GM12875 (cell line): ENCODE measurements at regions not wholly inside any gene's neighbourhood (a gene's known extent, or its start where the extent isn't known, plus 50 kb on each side); places are given as distances from the start of the nearest gene placed in this dataset.

Experiments used
- H3K4me3 ChIP-seq: one replicate; pipeline ENCODE4 v1.5.1; 2011; ENCODE audit warnings: low read depth, low read length, control low read depth
- CTCF ChIP-seq: IDR thresholded peaks from 2 replicates; pipeline ENCODE4 v1.5.1; 2011; ENCODE audit warnings: low read depth, mild to moderate bottlenecking, control low read depth, inconsistent platforms, low read length, moderate library complexity, borderline replicate concordance; ENCODE audit not compliant: insufficient read depth

DNA sequence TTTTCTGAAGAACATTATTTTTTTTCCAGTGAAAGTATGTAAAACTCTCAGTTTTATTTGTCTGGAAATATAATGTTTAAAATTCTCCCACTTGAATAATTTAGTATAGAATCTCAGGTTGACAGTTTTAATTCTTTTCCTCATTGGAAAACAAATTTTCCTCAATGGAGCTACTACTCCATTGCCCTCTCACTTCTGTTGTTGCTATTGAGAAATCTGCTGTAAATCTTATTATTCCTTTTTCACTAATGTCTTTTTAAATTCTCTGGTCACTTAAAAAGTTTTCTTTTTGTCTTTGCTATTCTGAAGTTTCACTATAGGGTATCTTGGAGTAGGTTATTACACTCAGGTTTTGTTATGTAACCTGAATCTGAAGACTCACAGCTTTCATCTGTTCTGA lies 216.1 kb upstream of the PMFBP1 start:
- no peak overlapping the region for H3K4me3 ChIP-seq
- TF ChIP-seq CTCF = no peak

- TF ChIP-seq CTCF = no peak
Measured at GRCh38 chr16:72384651-72385050, 212.7 kb upstream of the PMFBP1 start.

DNA sequence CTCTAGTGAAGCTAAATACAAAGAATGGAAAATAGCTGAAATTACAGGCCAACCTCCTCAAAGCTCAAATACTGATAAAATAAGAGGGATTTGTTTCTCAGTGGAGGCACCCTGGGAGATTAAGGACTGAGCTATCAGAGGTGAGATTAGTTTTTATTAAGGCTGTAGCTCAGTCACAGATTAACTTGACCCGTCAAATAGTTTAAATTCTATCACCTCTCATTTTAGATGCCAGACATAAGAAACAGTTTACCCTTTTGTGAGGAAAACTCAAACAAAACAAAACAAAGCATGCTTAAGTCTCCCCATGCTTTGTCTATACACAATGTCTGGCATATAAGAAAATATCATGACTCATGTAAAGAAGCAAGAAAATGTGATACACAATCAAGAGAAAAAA lies 208.3 kb upstream of the PMFBP1 start:
- no peak overlapping the region for H3K4me3 ChIP-seq
- no peak for TF ChIP-seq CTCF

More at GRCh38 chr16:72384651-72385050, 212.7 kb upstream of the PMFBP1 start:
- H3K4me3 ChIP-seq = no peak overlapping the region

DNA sequence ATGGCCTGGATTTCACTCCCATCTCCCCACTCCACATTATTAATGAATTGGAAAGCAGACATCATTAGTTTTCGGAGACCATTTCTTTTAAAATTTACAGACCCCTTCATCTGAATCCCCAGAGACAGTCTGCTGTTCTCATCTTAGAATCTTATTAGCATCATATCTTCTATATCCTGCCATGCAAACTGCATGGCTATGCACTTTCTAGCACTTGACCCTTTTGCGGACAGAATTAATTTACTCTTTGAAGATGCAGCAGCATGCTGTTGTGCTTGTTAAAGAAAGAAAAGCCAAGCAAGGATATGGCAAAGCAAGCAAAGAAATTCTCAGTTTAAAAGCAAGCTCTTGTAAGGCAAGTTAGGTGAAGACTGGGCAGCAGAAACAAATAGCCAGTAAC lies 201.2 kb upstream of the PMFBP1 start:
- H3K4me3 ChIP-seq = no peak overlapping the region

DNA sequence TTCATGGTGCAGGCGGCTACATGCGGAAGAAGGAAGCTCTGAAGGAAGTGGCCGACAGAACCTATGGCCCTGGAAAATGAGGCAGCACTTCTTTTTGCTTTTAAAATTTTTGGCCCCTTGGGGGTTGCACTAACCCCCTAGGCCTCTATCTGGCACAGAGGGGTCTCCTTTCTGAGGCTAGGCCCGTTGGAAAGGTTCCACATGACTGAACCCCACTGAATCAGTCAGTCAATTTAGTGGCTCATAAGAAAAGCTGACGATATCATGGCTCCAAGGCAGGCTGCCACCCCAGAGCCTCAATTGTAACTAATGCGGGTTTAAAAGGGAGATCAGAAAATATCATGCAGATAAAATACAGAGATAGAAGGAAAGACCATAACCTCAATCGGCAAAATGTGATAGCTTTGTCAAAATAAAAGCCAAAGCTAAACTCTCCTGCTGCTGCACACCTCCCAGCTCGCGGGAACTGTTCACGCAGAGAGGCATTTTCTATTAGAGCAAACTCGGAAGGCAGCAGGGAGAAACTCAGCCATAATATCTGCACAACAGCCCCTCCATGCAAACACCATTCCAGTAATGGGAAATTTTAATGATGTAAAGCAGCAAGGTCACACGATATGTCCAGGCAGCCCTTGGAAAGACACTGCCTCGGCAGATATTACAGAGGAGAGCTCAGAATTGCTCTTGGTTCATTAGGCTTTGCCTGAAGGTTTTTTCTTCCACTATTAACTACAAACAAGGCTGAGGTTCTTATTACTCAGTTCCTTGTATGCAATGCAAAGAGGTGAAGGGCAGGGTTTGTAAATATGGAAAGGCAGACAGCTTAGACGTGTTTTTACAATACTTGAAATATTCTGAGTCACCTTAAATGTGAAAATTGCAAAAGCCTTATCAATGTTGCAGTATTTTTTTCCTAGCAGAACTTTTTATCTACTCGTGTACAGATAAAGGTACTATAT lies 200.4 kb upstream of the PMFBP1 start:
- no peak overlapping the region for H3K4me3 ChIP-seq

More for the DNA sequence above, 201.2 kb upstream of the PMFBP1 start:
- no peak for TF ChIP-seq CTCF

GRCh38 chr16:72371307-72372086 lies 199.5 kb upstream of the PMFBP1 start:
- no peak for TF ChIP-seq CTCF

More for the DNA sequence above, 200.4 kb upstream of the PMFBP1 start:
- TF ChIP-seq CTCF = no peak

DNA sequence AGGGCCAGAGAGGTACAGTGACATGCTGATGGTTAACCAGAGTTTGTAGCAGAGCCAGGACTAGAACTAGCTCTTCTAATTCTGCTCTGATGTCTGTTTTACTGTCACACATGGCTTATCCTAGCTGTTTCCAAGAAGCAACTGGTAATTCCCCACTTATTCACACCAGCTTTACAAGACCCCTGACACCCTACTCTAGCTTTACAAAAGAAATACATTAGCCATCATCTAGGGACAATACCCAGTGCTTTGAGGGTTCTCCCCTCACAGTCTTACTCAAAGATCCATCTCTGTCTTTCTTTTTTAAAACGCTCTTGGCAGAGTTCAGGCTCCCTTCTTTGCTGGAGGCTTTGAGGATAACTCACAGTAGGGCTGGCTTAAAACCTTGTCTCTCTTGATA lies 197.3 kb upstream of the PMFBP1 start:
- H3K4me3 ChIP-seq = no peak overlapping the region
- TF ChIP-seq CTCF = no peak

More at GRCh38 chr16:72371307-72372086, 199.5 kb upstream of the PMFBP1 start:
- H3K4me3 ChIP-seq = no peak overlapping the region
